ENCODE measurements at regions not wholly inside any gene's neighbourhood (a gene's known extent, or its start where the extent isn't known, plus 50 kb on each side); places are given as distances from the start of the nearest gene placed in this dataset.

DNA sequence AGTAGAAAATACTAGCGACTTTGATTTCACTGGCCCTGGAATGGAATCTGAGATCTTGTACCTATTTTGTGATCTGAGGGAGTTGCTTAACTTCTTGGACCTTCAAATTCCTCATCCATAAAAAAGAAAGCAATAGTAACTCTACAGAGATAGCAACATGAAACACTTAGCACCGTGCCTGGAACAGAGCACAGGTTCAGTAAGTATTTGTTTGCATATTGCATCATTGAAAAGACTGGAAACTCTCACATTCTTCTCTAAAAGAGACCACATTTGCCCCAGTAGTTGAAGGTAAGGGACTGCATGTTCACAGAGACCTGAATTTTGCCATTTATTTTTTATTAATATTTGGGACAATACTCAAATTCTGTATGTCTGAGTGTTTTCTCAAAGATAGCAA is 358.1 kb downstream of the COG6 start:
- TF ChIP-seq, protein P1, sequence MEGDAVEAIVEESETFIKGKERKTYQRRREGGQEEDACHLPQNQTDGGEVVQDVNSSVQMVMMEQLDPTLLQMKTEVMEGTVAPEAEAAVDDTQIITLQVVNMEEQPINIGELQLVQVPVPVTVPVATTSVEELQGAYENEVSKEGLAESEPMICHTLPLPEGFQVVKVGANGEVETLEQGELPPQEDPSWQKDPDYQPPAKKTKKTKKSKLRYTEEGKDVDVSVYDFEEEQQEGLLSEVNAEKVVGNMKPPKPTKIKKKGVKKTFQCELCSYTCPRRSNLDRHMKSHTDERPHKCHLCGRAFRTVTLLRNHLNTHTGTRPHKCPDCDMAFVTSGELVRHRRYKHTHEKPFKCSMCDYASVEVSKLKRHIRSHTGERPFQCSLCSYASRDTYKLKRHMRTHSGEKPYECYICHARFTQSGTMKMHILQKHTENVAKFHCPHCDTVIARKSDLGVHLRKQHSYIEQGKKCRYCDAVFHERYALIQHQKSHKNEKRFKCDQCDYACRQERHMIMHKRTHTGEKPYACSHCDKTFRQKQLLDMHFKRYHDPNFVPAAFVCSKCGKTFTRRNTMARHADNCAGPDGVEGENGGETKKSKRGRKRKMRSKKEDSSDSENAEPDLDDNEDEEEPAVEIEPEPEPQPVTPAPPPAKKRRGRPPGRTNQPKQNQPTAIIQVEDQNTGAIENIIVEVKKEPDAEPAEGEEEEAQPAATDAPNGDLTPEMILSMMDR (IDR thresholded peaks at IDR 0.05; ENCODE audit: insufficient read depth, low read depth, low read length): no peak
- no peak for TF ChIP-seq EZH2 (IDR thresholded peaks at IDR 0.05; ENCODE audit: insufficient read depth, low read length)

All from astrocyte (in vitro differentiated cells and primary cell).